Neutrophil (primary cell): ENCODE measurements at regions not wholly inside any gene's neighbourhood (a gene's known extent, or its start where the extent isn't known, plus 50 kb on each side); places are given as distances from the start of the nearest gene placed in this dataset.

Experiments
- H3K27ac ChIP-seq: fragments of 200-600 bp; sonication (generic); 2 replicates; pipeline ENCODE4 v1.5.1; 2016; ENCODE audit warnings: mild to moderate bottlenecking, moderate library complexity
- H3K27me3 ChIP-seq: fragments of 200-600 bp; sonication (generic); 2 replicates; pipeline ENCODE4 v1.6.0; 2016; ENCODE audit warnings: mild to moderate bottlenecking
- H3K36me3 ChIP-seq: fragments of 200-600 bp; sonication (generic); 2 replicates; pipeline ENCODE4 v1.5.1; 2017
- H3K4me1 ChIP-seq, 2 experiments: fragments of 200-600 bp in 1 of 2; sonication (generic) in 1 of 2; 1 replicate in 1 of 2; 2 replicates in 1 of 2; pipeline versions ENCODE4 v1.5.1 to v1.6.1; 2013 to 2016; ENCODE audit warnings: low read depth in 1 of 2, low read length in 1 of 2, mild to moderate bottlenecking in 1 of 2, moderate library complexity in 1 of 2; ENCODE audit not compliant: control insufficient read depth in 1 of 2, insufficient read depth in 1 of 2
- H3K4me3 ChIP-seq, 2 experiments: fragments of 200-600 bp in 1 of 2; sonication (generic) in 1 of 2; 1 replicate in 1 of 2; 2 replicates in 1 of 2; pipeline ENCODE4 v1.5.1; 2013 to 2016; ENCODE audit warnings: low read depth in 1 of 2, low read length in 1 of 2, mild to moderate bottlenecking in 1 of 2, moderate library complexity in 1 of 2
- H3K9me3 ChIP-seq: fragments of 200-600 bp; sonication (generic); 2 replicates; pipeline ENCODE4 v1.5.1; 2016
- CTCF ChIP-seq: fragments of 200-600 bp; sonication (generic); IDR thresholded peaks from 2 replicates; pipeline ENCODE4 v1.5.1; 2016; ENCODE audit warnings: antibody characterized with exemption

DNA sequence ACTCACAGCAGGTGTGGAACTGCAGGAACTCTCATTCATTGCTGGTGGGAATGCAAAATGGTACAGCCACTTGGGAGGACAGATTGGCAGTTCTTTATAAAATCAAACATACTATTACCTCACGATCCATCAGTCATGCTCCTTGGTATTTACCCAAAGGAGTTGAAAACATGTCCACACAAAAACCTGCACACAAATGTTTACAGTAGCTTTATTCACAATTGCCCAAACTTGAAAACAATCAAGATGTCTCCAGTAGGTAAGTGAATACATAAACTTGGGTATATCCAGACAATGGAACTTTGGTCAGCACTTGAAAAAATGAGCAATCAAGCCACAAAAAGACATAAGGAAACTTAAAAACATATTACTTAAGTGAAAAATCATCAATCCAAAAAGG, 215.5 kb downstream of the IRX1 start:
- H3K9me3 ChIP-seq: no peaks in the 10 kb centered on the region
- H3K27me3 ChIP-seq: no peaks in the 10 kb centered on the region
- H3K4me1 ChIP-seq: no peaks in the 10 kb centered on the region
- H3K27ac ChIP-seq: no peak overlapping the region
- no peak overlapping the region for H3K4me3 ChIP-seq
- no peaks in the 10 kb centered on the region for H3K36me3 ChIP-seq
- no peak for TF ChIP-seq CTCF

DNA sequence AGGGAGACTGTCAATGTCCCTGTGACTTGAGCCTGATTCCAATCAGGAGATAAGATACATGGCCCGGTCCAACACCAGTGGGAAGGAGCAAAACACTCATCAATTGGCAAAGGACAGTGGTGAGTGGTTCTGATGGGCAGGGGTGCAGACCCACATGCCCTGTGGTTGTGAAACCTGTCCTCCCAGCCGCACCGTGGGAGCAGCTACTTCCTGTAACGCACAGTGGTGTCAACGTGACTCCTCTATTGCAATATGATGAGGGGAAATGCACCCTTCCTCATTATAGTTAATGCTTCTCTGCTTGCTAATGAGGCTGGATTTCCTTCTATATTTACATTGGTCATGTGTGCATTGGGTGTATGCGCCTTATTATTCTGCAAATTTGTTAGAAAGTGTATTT, 223.0 kb downstream of the IRX1 start:
- Histone ChIP-seq H3K36me3 (no peaks in the 10 kb centered on the region), H3K4me1 (peaks cover 13 to 21% of the 10 kb centered on the region in 2 experiments), H3K27ac (peak overlapping the region; percentile 60), H3K27me3 (no peaks in the 10 kb centered on the region), H3K9me3 (no peaks in the 10 kb centered on the region), H3K4me3 (peak overlapping the region in 1 of 2 experiments; percentile 2)
- no peak for TF ChIP-seq CTCF

- no peak for TF ChIP-seq CTCF
- no peak overlapping the region for H3K4me3 ChIP-seq
- peaks cover 13 to 22% of the 10 kb centered on the region in 2 experiments for H3K4me1 ChIP-seq
- H3K9me3 ChIP-seq: no peaks in the 10 kb centered on the region
- no peaks in the 10 kb centered on the region for H3K36me3 ChIP-seq
- H3K27ac ChIP-seq: no peak overlapping the region
- no peaks in the 10 kb centered on the region for H3K27me3 ChIP-seq
Observed at GRCh38 chr5:3825531-3826451, 230.2 kb downstream of the IRX1 start.

GRCh38 chr5:3827624-3828023, 232.0 kb downstream of the IRX1 start:
- no peaks in the 10 kb centered on the region for H3K27me3 ChIP-seq

DNA sequence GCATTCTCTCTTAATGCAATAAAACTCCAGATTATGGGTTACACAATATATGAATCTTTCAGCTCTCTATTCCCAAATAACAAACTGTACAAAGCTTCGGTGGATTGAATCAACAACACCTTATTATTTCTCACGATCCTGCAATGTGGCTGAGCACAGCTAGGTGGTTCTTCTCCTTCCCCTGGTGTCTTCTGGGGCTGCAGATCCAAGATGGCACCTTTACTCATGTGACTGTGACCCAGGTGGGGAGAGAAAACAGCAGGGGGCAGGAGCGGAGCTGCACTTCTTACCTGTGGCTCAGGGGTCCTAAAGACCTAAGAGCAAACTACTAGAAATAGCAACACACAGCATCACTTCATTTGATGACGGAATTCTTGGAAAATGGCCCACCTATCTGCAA, 233.1 kb downstream of the IRX1 start:
- TF ChIP-seq CTCF: no peak
- H3K4me1 ChIP-seq: peaks cover 13 to 22% of the 10 kb centered on the region in 2 experiments
- H3K4me3 ChIP-seq: no peak overlapping the region
- H3K27ac ChIP-seq: no peak overlapping the region
- H3K36me3 ChIP-seq: no peaks in the 10 kb centered on the region
- no peaks in the 10 kb centered on the region for H3K9me3 ChIP-seq
- H3K27me3 ChIP-seq: no peaks in the 10 kb centered on the region

More at GRCh38 chr5:3827624-3828023, 232.0 kb downstream of the IRX1 start:
- TF ChIP-seq CTCF: no peak
- Histone ChIP-seq H3K4me1 (peaks cover 13 to 22% of the 10 kb centered on the region in 2 experiments), H3K4me3 (no peak overlapping the region), H3K27ac (no peak overlapping the region), H3K36me3 (no peaks in the 10 kb centered on the region), H3K9me3 (no peaks in the 10 kb centered on the region)
